ENCODE measurements at regions not wholly inside any gene's neighbourhood (a gene's known extent, or its start where the extent isn't known, plus 50 kb on each side); places are given as distances from the start of the nearest gene placed in this dataset.

DNA sequence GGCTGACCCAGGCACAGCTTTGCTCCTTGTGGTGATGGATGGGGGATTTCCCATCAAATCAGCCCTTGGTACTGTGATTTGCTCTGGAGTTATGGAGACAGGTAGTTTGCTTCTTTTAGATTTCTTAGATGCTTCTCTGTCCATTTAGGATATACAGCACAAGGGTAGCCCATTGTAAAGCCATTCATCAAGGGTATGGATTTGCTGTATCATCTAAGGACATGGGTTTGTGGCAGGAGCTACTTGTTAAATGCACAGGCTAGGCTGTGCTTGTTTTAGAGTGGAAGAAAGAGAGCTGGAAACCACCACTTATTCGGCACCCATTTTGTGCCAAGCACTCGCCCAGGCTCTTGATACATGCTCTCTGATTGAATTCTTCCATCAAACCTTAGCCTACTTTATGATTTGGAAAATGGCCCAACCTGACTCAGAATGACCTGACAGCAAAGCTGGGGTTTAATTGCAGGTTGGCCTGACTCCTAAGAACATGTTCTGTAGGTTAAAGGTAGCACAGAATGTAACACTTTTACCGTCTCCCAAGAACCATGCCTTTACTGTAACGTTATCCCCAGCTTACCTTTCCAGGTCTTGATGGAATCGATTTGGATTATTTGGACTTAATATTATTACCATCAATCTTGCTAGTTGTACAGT is 168.0 kb downstream of the SNX10 start:
- DNase-seq, result no peak

DNA sequence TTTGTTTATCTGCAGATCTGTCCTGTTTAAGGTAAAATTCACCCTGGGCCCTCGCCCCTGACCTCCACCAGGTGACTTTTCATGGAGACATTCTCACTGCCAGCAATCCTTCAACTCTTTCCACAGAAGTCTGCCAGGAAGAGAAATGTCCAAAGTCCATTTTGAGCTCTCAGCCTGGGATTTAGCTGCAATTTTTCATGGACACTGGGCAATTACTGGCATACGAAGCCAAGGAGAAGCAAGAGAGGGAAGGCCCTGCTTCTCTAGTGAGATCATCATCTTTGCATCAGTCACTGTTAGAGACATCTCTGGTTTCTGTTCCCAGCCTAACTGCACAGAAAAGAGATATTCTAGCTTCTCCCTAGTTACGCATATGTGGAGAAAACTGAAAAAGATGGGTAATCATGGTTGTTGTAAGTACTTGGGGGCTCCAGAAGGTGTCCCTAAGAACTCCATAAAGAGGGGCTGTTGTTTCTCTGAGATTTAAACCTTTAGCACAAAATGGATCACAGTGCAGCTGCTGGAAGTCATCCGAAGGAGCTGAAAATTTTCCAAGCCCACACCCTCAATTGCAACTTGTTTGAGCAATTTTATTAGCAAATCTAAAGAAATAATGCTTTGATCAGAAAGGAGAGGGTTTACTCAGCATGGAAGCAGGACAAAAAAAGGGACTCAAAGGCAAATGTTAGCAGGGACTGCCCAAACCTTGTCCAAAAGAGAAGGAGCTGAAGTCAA is 168.9 kb downstream of the SNX10 start:
- no peak for DNase-seq

DNA sequence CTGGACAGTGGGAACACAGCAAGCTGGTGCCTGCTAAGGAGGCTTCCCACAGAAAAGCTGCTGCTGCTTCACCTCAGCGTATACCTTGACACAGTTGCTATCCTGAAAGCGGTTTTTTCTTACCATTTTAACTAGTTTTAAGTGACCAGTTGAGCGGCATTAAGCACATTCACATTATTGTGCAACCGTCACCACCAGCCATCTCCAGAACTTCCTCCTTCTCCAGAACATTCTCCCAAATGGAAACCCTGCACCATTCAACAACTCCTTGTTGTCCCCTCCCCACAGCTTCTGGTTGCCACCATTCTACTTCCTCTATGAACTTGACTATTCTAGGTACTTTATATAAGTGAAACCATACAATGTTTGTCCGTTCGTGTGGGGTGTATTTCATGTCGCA is 169.9 kb downstream of the SNX10 start:
- DNase-seq, result no peak

DNA sequence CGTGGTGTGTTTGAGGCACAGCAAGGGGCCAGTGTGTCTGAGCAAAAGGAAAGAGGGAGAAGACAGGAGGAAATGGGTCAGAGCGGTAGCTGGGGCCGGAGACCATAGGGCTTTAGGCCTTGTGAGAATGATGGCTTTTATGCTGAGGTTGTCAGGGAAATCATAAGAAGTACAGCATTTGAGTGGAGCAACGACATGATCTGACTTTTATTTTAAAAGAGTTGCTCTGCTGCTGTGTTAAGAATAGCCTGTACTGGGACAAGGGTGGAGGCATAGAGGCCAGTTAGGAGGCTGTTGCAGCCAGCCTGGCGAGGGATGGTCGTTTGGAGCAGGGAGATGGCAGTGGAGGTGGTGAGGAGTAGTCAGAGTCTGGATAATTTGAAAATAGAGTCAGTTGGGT is 174.3 kb downstream of the SNX10 start:
- no peak for DNase-seq

DNA sequence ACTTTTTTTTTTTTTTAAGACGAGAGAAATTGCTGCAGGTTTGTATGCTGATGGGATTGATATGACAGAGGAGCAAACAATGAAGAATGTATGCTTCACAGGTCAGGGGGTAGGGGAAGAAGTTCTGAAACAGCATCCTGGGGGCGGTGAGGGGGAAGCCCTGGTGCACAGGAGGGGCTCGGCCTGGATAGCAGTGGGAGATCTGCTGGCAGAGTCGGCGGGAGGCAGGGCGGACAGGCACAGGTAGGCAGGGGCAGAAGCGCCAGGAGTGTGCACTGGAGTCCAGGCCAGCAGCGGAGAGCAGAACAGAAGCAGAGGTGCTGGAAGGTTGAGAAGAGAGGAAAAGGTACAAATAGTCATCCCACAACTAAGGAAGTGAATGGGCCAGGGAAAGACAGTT is 175.4 kb downstream of the SNX10 start:
- DNase-seq, result no peak

DNA sequence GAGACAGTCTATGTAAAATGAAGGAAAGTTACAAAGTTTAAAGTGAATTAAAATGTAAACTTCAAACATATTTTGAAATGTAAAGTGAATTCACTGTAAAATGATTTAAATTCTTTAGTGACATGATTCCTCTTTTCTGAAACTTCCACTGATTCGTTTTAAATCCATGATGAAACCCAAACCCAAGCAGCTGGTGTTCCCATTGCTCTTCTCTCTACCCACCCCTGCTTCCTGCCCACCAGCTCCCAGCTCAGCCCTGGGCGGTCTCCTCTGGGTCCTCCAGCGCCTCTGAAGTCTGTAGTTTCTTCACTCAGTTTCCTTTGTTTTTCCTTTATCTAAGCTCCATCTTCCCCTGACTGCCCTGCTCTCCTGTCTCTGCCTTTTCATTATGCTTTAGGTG is 175.9 kb downstream of the SNX10 start:
- no peak for DNase-seq

DNA sequence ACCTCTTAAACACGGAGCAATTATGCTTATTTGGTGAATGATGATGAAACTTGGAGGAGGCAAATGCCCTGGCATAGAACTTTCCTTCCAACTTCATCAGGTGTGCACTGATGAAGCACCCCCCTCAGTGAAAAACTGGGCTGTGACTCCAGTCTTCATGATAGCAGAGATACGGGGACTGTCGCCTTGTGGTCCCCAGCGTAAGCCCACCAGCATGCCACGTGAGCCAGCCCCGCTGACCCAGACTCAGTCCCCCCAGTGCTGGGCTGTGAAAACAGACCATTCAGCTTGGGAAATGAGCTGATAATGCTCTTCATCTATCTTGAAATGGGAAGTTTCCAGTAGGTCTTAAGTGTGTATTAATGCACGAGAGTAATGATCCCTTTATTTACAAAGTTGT is 177.0 kb downstream of the SNX10 start:
- DNase-seq, result no peak

DNA sequence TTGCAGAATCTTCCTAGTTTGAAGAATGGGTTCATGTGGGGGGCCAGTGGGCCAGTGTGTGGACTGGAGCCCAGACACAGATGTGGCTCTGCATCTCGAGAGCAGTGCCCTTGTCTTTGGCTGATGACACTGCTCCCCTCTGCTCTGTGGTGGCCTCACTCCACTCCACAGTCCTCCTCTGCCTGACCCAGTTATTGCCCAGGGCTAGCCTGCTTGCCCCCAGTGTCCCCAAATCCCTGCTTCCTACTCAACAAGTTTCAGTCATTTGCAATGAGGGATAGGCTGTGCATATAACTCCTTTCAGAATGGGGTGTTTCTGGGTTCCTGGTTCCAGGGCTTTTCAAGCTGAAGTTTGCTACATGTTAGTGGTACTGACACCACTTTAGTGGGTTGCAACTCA is 177.5 kb downstream of the SNX10 start:
- no peak for DNase-seq

DNA sequence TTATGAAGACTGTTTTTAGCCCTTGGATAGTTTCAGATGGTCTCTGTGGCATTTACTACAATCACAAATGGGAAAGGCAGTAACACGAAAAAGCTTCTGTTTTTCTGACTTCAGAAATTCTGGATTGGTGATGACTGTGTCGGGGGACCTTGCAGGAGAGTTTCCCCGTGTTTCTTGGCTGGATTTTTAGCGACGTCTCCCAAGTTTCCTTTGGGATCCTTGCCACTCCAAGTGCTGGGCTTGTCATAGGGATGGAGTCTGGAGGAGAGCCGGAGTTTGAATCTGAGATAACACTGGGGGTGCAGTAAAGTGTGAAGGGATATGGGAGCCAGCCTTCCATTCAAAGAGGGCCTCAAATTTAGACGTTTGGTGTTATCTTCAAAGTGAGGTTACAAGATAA is 179.0 kb downstream of the SNX10 start:
- no peak for DNase-seq

DNA sequence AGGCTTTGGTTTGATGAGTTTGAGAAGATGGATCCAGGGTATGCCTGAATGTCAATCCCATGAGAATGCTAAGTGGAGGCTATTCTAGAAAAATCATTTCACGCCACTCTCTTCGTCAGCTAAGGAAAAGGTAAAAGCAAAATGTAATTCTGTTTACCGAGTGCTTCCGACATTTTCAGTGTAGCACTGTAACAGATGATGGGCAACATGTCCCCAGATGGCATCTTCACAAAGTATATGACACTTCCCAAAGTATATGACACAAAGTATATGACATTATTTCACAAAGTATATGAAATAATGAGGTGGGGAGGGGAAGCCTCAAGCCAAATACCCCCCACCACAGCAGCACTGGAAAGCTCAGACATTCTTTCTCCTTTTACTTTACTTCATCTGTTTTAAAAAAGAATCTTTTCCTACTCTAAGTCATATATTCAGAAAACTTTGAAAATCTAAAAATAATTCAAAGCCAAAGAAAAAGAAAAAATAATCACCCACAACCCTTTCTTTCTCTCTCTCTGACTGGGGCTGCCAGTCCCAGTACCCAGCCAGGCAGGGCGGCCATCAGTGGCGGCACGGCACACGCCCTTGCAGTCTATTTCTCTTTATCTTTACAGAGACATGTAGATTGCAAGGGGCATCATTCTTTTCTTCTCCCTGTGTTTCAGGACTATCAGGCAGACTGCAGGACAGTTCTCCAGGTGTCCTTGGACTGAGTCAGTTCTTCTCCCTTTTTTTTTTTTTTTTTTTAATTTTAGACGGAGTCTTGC is 179.8 kb downstream of the SNX10 start:
- DNase-seq, result no peak

DNA sequence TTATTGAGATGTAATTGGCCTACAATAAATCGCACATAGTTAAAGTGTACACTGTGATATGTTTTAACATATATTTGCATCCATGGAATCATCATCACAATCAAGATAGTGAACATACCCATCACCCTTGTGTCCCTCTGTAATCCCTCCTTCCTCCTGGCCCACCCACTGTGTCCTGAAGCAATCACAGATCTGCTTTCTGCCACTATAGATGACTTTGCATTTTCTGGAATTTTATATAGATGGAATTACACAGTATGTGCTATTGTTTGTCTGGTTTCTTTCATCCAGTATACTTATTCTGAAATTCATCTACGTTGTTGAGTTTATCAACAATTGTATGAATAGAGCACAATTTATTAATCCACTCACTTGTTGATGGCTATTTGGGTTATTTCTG is 181.3 kb downstream of the SNX10 start:
- no peak for DNase-seq

DNA sequence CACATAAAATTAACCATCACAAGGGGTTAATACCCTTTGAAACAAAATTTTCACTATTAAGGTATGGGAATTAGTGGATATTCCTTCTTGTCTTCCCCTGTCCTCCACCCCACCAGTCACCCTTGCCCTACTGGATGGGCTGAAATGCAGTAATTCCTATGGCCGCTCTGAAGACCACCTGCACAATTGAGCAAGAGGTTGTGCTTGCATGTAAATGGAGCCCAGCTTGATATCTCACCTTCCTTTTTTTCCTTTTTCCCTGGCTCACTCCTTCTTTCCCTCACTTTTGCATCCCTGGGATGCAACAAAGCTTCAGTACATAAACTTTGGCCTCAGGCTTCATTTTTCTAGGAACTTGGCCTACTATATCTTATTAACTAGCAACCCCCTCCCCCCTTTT is 184.6 kb downstream of the SNX10 start:
- DNase-seq, result no peak

DNA sequence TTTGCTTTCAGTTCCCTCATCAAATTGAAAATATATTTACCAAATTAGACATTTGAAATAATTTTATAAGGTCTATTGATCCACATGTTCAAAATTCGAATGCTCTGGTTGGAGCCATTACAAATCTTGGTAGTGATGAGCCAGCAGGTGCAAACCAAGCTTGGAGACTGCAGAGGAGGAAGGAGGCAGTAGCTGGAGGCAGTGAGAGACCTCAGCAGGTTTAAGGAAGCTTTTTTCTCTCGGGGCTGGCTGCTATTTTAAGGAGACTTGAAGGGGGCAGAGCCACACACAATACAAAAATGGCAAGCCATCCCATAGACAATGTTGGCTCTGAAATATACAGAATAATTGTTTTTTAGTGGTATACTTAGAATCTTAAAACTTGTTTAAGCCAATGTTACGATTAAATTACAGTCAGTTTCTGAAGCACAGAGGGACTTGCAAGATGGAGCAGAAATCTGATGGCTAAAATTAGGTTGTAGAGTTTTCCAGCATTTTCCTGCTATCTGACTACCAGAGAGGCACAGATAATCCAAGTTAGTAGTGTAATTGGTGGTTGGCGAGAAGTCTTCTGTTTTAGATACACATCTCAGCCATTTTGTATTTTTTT is 185.8 kb downstream of the SNX10 start:
- DNase-seq, result no peak

DNA sequence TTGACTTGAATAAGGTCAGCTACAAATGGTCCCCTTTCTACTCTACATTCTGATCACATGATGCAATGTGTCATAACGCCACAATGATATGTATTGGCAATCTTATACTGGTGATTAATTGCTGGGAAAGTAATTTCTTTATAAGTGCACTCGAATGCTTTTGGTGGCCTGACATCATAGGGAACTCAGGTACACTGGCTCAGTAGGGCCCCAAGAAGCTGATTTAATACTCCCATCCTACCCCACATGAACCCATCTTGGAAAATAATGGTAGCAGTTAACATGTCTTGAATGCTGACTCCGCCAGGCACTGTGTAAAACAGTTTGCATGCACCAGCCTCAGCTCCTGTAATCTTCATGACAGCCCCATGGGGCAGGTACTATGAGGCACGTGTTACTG is 186.9 kb downstream of the SNX10 start:
- no peak for DNase-seq

DNA sequence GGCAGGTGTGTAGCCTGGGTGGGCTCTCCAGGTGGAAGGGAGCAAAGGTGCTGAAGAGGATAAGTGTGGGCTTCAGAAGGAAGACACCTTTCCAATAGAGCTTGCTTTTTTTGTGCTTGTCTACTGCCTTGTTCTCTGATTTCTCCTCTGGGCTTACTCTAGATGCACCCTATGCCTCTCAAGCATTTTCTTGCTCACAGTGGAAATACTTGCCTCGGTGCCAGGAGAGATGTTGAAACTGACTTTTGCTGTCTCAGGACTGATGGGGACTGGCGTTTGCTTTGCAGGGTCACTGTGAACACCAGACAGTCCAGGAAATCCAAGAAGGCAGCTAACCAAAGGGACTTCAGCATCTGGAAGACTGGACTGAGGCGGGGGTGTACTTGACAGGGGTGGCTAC is 187.9 kb downstream of the SNX10 start:
- DNase-seq, result no peak

DNA sequence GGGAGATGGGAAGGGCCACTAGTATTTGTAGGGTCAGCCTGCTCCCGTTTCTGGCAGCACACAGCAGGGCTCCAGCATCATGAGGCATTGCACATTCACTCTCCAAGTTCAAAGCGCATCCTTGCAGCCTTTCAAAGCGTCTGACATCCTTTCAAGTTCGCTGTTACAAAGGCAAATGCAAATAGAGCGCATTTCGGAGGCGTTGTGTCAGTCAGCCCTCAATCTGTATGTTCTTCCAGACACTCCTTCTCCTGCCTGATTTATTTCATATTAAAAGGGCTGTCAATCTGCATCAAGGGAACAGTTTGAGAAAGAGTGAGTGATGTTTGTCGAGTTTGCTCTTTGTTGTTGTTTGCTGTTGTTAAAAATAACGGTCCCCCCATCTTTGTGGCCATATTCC is 188.5 kb downstream of the SNX10 start:
- no peak for DNase-seq

DNA sequence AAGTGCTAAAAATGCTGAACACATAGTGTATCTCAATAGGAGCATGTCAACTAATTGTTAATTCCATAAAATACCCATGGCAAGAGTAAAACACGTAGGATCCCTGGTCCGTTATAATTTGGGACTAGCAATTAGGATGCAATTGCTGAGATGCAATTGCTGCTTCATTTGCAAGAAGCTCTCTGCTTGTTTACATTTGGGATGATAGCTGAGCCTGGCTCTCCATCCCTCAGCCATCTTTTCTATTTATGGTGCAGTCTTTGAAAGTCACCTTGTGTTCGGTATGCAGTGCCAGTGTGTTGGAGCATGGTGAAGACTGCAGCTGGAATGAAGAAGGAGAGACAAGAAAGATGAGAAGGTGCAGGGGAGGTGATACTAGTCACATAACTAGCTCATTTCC is 191.3 kb downstream of the SNX10 start:
- DNase-seq, result no peak

DNA sequence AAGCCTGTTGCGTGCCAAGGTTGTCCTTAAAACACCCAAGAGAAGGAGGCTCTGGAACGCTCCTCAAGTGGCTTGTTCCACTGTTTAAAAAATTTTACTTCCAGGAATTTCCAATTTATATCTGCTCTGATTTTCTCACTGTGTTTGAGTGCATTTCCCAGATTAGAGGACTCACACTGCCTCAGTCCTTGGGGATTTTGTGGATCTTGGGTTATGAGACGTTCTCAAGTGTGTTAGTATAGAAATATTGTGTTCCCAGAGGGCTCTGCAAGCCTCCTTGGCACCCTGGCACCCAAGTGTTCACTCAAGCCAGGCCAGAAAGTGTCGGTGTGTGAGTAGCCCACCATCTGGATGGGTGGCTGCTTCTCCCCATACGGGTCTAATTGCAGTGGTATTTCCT is 192.2 kb downstream of the SNX10 start:
- no peak for DNase-seq

DNA sequence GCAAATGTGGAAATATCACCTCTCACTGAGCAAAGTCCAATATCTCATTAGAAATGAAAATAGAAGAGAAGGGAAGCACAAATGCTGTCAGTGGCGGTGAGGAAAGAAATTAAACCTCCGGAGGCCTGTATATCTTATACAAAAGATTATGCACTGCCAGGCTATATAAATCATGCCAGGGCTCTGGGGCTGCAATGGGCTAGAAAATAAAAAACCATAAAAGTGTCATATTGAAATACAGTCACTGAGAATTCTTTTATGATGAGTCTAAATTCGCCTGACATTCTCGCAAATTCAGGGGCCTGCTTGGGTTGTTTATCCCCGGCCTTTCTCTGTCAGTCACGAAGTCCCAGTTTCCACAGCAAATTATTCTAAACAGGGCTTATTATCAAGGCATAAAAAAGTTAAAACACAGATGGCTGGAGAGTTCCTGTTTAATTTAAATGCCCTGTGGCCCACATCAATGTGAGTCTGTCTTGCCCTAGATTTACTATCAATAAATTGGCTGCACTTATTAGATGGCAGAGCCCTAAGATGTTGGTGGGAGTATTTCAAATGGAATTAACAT is 193.8 kb downstream of the SNX10 start:
- no peak for DNase-seq

DNA sequence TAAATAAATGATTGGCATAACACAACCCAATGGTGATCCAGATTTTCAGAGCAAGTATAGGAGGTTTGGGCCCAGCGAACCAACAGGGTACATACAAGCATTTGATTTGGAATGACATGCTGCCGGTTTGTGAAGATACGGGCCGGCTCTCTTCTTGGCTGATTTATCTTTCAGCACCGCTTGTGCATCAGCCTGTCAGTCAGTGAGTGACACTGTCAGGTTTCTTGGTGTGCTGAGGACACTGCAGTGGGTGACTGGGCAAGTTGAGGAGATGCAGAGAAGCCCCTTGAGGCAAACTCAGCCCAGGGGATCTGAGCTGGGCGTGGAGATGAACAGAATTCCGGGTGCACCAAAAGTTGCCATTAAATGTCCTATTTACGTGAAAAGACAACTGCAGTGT is 194.5 kb downstream of the SNX10 start:
- DNase-seq, result no peak

DNA sequence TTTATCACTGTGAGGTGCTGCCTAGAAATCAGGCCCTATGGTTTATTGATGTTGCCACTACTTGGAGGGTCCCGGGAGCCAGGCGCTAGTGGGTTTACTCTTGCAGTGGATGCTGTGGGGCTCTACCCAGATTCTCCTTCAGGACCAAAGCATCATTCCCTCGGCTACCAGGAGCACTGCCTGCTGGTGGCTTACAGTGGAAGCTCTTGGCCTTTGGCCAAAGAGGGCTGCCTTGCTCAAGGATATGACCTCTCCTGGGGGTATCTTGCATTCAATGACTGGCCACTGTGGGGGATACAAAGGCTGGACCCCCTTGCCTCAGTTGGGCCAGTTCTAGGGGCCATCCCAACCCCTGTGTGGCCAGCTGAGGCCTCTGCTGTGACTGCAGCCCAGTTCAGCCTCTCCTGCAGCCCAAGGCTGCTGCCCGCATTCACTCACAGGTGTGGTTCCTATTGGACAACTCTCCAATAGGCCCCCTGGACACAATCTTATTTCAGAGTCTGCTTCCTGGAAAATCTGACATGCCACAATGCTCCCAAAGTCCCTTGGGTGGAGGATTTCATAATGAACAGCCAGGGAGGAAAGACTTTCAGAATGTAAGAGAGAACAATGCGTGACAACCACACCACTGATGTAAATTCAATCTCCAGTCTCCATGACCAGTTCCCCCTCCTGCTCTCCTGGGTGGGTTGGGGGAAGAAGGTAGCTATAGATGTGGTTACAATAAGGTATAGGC is 196.3 kb downstream of the SNX10 start:
- DNase-seq, result no peak

DNA sequence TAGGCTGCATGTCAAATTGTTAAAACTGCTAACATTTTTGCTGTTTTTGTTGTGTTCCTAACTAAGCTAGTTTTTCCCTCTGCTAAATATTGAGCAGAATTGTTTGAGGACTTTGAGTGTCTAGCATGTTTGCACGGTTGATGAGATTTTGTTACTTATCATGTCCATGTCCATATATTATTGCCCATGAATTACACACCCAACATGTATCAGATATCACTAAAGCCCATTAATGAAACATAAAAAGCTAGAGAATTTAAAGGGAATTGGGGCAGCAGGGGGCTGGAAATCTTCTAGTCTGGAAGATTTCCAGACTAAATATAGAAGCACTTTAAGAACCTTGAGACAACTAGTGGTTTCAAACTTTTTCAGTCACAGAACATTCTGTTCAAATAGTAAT is 197.7 kb downstream of the SNX10 start:
- no peak for DNase-seq
